HK-2 (cell line): ENCODE measurements at regions not wholly inside any gene's neighbourhood (a gene's known extent, or its start where the extent isn't known, plus 50 kb on each side); places are given as distances from the start of the nearest gene placed in this dataset.

Source experiments
- DNase-seq: peaks from one replicate; pipeline ENCODE4 v3.0.0-alpha.2; 2018; ENCODE audit not compliant: unreplicated experiment

DNA sequence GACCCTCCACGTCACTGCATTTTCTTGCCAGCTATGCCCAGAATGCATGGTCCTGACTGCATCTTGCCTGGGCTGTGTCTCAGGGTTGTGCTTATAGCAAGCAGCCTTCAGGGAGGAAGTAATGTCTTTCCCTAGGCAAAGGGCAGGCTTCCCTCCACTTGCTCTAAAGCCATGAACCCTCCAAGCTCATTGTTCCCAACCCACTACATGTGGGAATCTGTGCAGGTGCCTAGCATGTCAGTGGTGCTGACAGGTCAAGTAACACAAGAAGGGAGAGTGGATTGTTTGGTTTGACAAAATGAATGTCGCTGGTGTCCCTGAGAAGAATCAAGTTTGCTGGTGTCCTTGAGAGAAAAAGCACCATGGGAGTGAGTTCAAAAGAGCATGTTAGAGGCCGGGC lies 53.9 kb upstream of the UCN3 start:
- no peak for DNase-seq

DNA sequence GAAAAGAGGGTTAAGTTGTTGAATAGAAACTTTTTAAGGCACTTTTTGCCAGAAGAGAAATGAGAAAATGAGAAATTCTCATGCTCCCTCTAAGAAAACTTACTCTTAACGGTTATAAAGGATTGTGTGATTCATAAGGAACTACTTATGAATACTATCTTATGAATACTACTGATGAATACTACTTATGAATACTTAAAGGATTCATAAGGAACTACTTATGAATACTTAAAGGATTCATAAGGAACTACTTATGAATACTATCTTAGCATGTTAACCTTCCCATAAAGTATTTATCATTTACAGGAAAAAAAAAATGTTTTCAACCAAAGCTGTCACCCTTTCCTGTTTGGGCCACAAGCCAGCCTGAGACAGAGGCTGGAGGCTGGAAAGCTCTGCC lies 53.1 kb upstream of the UCN3 start:
- DNase-seq, result no peak

DNA sequence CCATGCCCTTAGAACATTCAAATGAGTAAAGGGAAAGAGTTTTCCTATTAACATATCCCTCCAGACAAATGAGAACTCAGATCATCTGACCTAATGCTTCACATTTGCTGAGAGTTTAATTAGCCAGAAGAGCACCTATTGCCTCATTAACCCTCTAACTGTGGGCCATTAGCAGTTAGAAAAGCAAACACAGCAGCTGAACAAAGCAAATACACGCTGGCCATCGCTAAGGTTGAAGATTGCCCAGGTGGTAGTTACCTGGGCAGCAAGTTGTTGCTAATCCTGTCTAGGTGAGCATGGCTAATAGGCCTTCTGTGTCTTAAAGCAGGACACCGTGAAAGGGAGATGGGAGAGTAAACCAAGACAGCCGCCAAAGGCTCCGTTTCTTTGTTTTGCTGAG lies 49.9 kb upstream of the UCN3 start:
- DNase-seq, result no peak
